NCI-H1930 (cell line): ENCODE measurements at regions not wholly inside any gene's neighbourhood (a gene's known extent, or its start where the extent isn't known, plus 50 kb on each side); places are given as distances from the start of the nearest gene placed in this dataset.

Experiments
- DNase-seq, 2 experiments: peaks; one replicate each; lab custom pipeline; 2025; lab: John Stamatoyannopoulos, UW

GRCh38 chr2:151156431-151156830 is 105.2 kb downstream of the RBM43 start:
- DNase-seq = no peak

GRCh38 chr2:151153601-151154000 is 108.1 kb downstream of the RBM43 start:
- no peak for DNase-seq

GRCh38 chr2:151150331-151151320 is 111.0 kb downstream of the RBM43 start:
- DNase-seq = no peak

GRCh38 chr2:151138507-151138906 is 123.2 kb downstream of the RBM43 start:
- no peak for DNase-seq

- no peak for DNase-seq
Observed at GRCh38 chr2:151137526-151137925, 124.1 kb downstream of the RBM43 start.

- peak; percentile 20 to 24 for DNase-seq
Observed at GRCh38 chr2:151120011-151120410, 141.7 kb downstream of the RBM43 start.

GRCh38 chr2:151119374-151119773 is 142.3 kb downstream of the RBM43 start:
- DNase-seq = no peak

GRCh38 chr2:151118269-151118668 is 143.4 kb downstream of the RBM43 start:
- DNase-seq = no peak

GRCh38 chr2:151114874-151115273 is 146.8 kb downstream of the RBM43 start:
- DNase-seq = no peak

GRCh38 chr2:151113318-151113717 is 148.3 kb downstream of the RBM43 start:
- no peak for DNase-seq

GRCh38 chr2:151111599-151112278 is 149.9 kb downstream of the RBM43 start:
- no peak for DNase-seq

- no peak for DNase-seq
Observed at GRCh38 chr2:151106805-151107506, 154.7 kb downstream of the RBM43 start.

- DNase-seq = no peak
Observed at GRCh38 chr2:151103551-151103950, 158.1 kb downstream of the RBM43 start.

GRCh38 chr2:151102226-151102625 is 159.4 kb downstream of the RBM43 start:
- no peak for DNase-seq

- DNase-seq = no peak
Observed at GRCh38 chr2:151098841-151099240, 162.8 kb downstream of the RBM43 start.

GRCh38 chr2:151097895-151098294 is 163.8 kb downstream of the RBM43 start:
- DNase-seq = no peak

GRCh38 chr2:151097128-151097527 is 164.5 kb downstream of the RBM43 start:
- no peak for DNase-seq

GRCh38 chr2:151096235-151096634 is 165.4 kb downstream of the RBM43 start:
- DNase-seq = no peak

- DNase-seq = no peak
Observed at GRCh38 chr2:151095463-151095862, 166.2 kb downstream of the RBM43 start.

- no peak for DNase-seq
Observed at GRCh38 chr2:151091583-151091982, 170.1 kb downstream of the RBM43 start.

- DNase-seq = no peak
Observed at GRCh38 chr2:151087377-151087776, 174.3 kb downstream of the RBM43 start.

- DNase-seq = no peak
Observed at GRCh38 chr2:151085181-151085611, 176.5 kb downstream of the RBM43 start.
